ENCODE measurements at regions not wholly inside any gene's neighbourhood (a gene's known extent, or its start where the extent isn't known, plus 50 kb on each side); places are given as distances from the start of the nearest gene placed in this dataset.

DNA sequence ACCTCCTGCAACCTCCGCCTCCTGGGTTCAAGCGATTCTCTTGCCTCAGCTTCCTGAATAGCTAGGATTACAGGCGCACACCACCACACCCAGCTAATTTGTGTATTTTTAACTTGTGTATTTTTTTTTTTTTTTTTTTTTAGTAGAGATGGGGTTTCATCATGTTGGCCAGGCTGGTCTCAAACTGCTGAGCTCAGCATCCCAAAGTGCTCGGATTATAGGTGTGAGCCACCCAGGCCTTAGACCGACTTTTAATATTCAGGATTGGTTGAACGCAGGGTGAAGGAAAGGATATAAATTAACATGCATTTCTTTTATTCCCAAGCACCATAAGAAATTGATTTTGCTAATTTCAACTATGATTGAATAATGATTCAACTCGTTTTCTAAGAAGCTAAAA lies 798.6 kb downstream of the GATA3 start:
- TF ChIP-seq ZNF274 (IDR thresholded peaks at IDR 0.05; ENCODE audit: low read depth, low read length): no peak
- TF ChIP-seq SUZ12 (IDR thresholded peaks at IDR 0.05; ENCODE audit: extremely low read depth, insufficient read depth, insufficient read length): no peak
